Lung (tissue), 11 donors: ENCODE measurements at regions not wholly inside any gene's neighbourhood (a gene's known extent, or its start where the extent isn't known, plus 50 kb on each side); places are given as distances from the start of the nearest gene placed in this dataset.
"Not testable (repeated sequence)": the region's sequence is repeated elsewhere in the genome, so short reads cannot be mapped to it uniquely, and the experiment has no call there.

Experiments used
- ATAC-seq: fragments of 200-7000 bp; cut with Tn5 transposase; one replicate; pipeline ENCODE4 v1.9.1; 2020; ENCODE audit warnings: moderate number of reproducible peaks; ENCODE audit not compliant: insufficient read depth, low FRiP score
- DNase-seq, 3 donors: peaks; one replicate each; pipeline ENCODE4 v3.0.0-alpha.2; 2013 to 2017
- H3K27ac ChIP-seq, 2 donors: one replicate each; pipeline ENCODE4 v1.5.1; 2013; ENCODE audit warnings: mild to moderate bottlenecking in 2 of 2, moderate library complexity in 2 of 2, control low read depth in 1 of 2, inconsistent platforms in 1 of 2, low read depth in 1 of 2, low read length in 1 of 2
- H3K27me3 ChIP-seq, 3 donors: one replicate each; pipeline ENCODE4 v1.5.1; 2013; ENCODE audit warnings: low read length in 2 of 3; ENCODE audit not compliant: control insufficient read depth in 3 of 3, insufficient read depth in 3 of 3
- H3K36me3 ChIP-seq, 4 donors: one replicate each; pipeline ENCODE4 v1.5.1; 2013; ENCODE audit warnings: low read length in 4 of 4, mild to moderate bottlenecking in 1 of 4, moderate library complexity in 1 of 4; ENCODE audit not compliant: control insufficient read depth in 4 of 4, insufficient read depth in 4 of 4
- H3K4me1 ChIP-seq, 5 donors: one replicate each; pipeline ENCODE4 v1.5.1; 2013; ENCODE audit warnings: low read length in 5 of 5, mild to moderate bottlenecking in 2 of 5, moderate library complexity in 1 of 5; ENCODE audit not compliant: control insufficient read depth in 5 of 5, insufficient read depth in 5 of 5
- H3K4me3 ChIP-seq: one replicate; pipeline ENCODE4 v1.5.1; 2013; ENCODE audit warnings: mild to moderate bottlenecking, control low read depth, moderate library complexity
- H3K9ac ChIP-seq, 2 donors: one replicate each; pipeline ENCODE4 v1.5.1; 2013; ENCODE audit warnings: low read length in 2 of 2, control low read depth in 1 of 2; ENCODE audit not compliant: insufficient read depth in 1 of 2
- H3K9me3 ChIP-seq, 4 donors: one replicate each; pipeline ENCODE4 v1.5.1; 2013; ENCODE audit warnings: low read length in 3 of 4, mild to moderate bottlenecking in 1 of 4, moderate library complexity in 1 of 4; ENCODE audit not compliant: control insufficient read depth in 4 of 4, insufficient read depth in 3 of 4
- CTCF ChIP-seq: IDR thresholded peaks from 2 replicates; pipeline ENCODE4 v1.5.1; 2012; ENCODE audit warnings: mild to moderate bottlenecking; ENCODE audit errors: control extremely low read depth, extremely low read depth
- WGBS, 2 donors: extraction: QIAGEN DNeasy Blood & Tissue Kit; methylation state at CpG; one replicate each; pipeline ENCODE4 v1.1.7; 2013; 5-methylcytosine and 5-hydroxymethylcytosine counted together
- donor health status: control.
- donor health status: control.
- donor health status: Bipolar disorder and iron deficiency.
- donor health status: healthy.
- donor health status: DM: yes; HTN: yes; CAD: no.

GRCh38 chr6:166251211-166251610 lies 57.0 kb downstream of the PRR18 start:
- WGBS, 2 donors = 28 to 52% methylated on average over 3 of the region's 3 CpGs
- no peak for TF ChIP-seq CTCF
- no peak for ATAC-seq

GRCh38 chr6:166249061-166249785 lies 59.0 kb downstream of the PRR18 start:
- WGBS, 2 donors = 86 to 92% methylated on average over 13 to 16 of the region's 16 CpGs
- ATAC-seq, H3K9me3 ChIP-seq, H3K9ac ChIP-seq, H3K4me1 ChIP-seq, H3K4me3 ChIP-seq, H3K36me3 ChIP-seq, DNase-seq, H3K27ac ChIP-seq: not testable (repeated sequence)
- peaks cover 4 to 21% (median 10%) of the 10 kb centered on the region in 3 donors for H3K27me3 ChIP-seq

More at GRCh38 chr6:166251211-166251610, 57.0 kb downstream of the PRR18 start:
- H3K9ac ChIP-seq = no peak overlapping the region
- no peak overlapping the region for H3K27ac ChIP-seq
- H3K9me3 ChIP-seq = peaks cover 0 to 2% (median 0%) of the 10 kb centered on the region in 4 donors
- H3K4me3 ChIP-seq = no peak overlapping the region
- no peak for DNase-seq
- peaks cover 0 to 8% (median 1%) of the 10 kb centered on the region in 5 donors for H3K4me1 ChIP-seq
- H3K27me3 ChIP-seq = peaks cover 4 to 32% (median 24%) of the 10 kb centered on the region in 3 donors
- H3K36me3 ChIP-seq = no peaks in the 10 kb centered on the region

GRCh38 chr6:166245148-166245547 lies 63.0 kb downstream of the PRR18 start:
- no peak for TF ChIP-seq CTCF
- WGBS, 2 donors = 71 to 86% methylated on average over 5 of the region's 5 CpGs

GRCh38 chr6:166244353-166245045 lies 63.7 kb downstream of the PRR18 start:
- 48 to 50% methylated on average over 11 of the region's 11 CpGs for WGBS, 2 donors
- TF ChIP-seq CTCF = no peak

More at GRCh38 chr6:166245148-166245547, 63.0 kb downstream of the PRR18 start:
- no peaks in the 10 kb centered on the region for H3K4me1 ChIP-seq
- H3K27ac ChIP-seq = no peak overlapping the region
- ATAC-seq = no peak
- no peak overlapping the region for H3K4me3 ChIP-seq
- peaks cover 0 to 9% (median 6%) of the 10 kb centered on the region in 3 donors for H3K27me3 ChIP-seq
- no peak overlapping the region for H3K9ac ChIP-seq
- DNase-seq = no peak
- H3K36me3 ChIP-seq = no peaks in the 10 kb centered on the region
- H3K9me3 ChIP-seq = no peaks in the 10 kb centered on the region

More at GRCh38 chr6:166244353-166245045, 63.7 kb downstream of the PRR18 start:
- H3K9me3 ChIP-seq = no peaks in the 10 kb centered on the region
- H3K9ac ChIP-seq = no peak overlapping the region
- H3K27ac ChIP-seq = no peak overlapping the region
- H3K27me3 ChIP-seq = peaks cover 0 to 9% (median 6%) of the 10 kb centered on the region in 3 donors
- ATAC-seq = no peak
- H3K4me1 ChIP-seq = no peaks in the 10 kb centered on the region
- H3K36me3 ChIP-seq = no peaks in the 10 kb centered on the region
- H3K4me3 ChIP-seq = no peak overlapping the region
- DNase-seq = no peak
